Keratinocyte (primary cell): ENCODE measurements at regions not wholly inside any gene's neighbourhood (a gene's known extent, or its start where the extent isn't known, plus 50 kb on each side); places are given as distances from the start of the nearest gene placed in this dataset.

Experiments
- DNase-seq: peaks from one replicate; pipeline ENCODE4 v3.0.0-alpha.2; 2011; ENCODE audit warnings: low read depth, missing footprints, low spot score
- FAIRE-seq: peaks from 2 replicates; lab custom pipeline; 2011; peaks lifted over from hg19 to GRCh38; lab: Jason Lieb, UNC
- H2AFZ ChIP-seq: 2 replicates; pipeline ENCODE4 v1.6.0; 2012; ENCODE audit warnings: low read length, control low read depth, inconsistent platforms; ENCODE audit not compliant: control insufficient read depth
- H3K27ac ChIP-seq: 2 replicates; pipeline ENCODE4 v1.5.1; 2011; ENCODE audit warnings: low read length; ENCODE audit not compliant: control insufficient read depth, insufficient read depth
- H3K27me3 ChIP-seq: 3 replicates; pipeline ENCODE4 v1.6.0; 2011; ENCODE audit warnings: low read length; ENCODE audit not compliant: control insufficient read depth, insufficient read depth; ENCODE audit errors: extremely low read depth
- H3K36me3 ChIP-seq, 2 experiments: 2 replicates in 1 of 2; 3 replicates in 1 of 2; pipeline ENCODE4 v1.5.1; 2011; ENCODE audit warnings: low read length in 2 of 2, mild to moderate bottlenecking in 1 of 2; ENCODE audit not compliant: control insufficient read depth in 2 of 2, insufficient read depth in 2 of 2; ENCODE audit errors: extremely low read depth in 1 of 2
- H3K4me1 ChIP-seq: 3 replicates; pipeline ENCODE4 v1.5.1; 2011; ENCODE audit warnings: low read length; ENCODE audit not compliant: control insufficient read depth, insufficient read depth; ENCODE audit errors: extremely low read depth
- H3K4me2 ChIP-seq: 3 replicates; pipeline ENCODE4 v1.6.0; 2011; ENCODE audit warnings: low read depth, low read length; ENCODE audit not compliant: control insufficient read depth, insufficient read depth; ENCODE audit errors: extremely low read depth
- H3K4me3 ChIP-seq, 3 experiments: fragments of 200-600 bp in 1 of 3; sonication (generic) in 1 of 3; 2 replicates in 2 of 3; 3 replicates in 1 of 3; pipeline ENCODE4 v1.5.1; 2011 to 2016; ENCODE audit warnings: low read length in 3 of 3, mild to moderate bottlenecking in 3 of 3, control low read depth in 2 of 3, inconsistent platforms in 1 of 3, low read depth in 1 of 3, mixed read lengths in 1 of 3, mixed run types in 1 of 3, moderate library complexity in 1 of 3; ENCODE audit not compliant: control insufficient read depth in 2 of 3, insufficient read depth in 2 of 3; ENCODE audit errors: extremely low read depth in 1 of 3
- H3K79me2 ChIP-seq: 2 replicates; pipeline ENCODE4 v1.6.0; 2012; ENCODE audit warnings: low read length; ENCODE audit not compliant: control insufficient read depth, insufficient read depth
- H3K9ac ChIP-seq: 3 replicates; pipeline ENCODE4 v1.6.0; 2011; ENCODE audit warnings: low read length; ENCODE audit not compliant: control insufficient read depth, insufficient read depth; ENCODE audit errors: extremely low read depth
- H3K9me1 ChIP-seq: 3 replicates; pipeline ENCODE4 v1.6.0; 2011; ENCODE audit warnings: low read length; ENCODE audit not compliant: control insufficient read depth, insufficient read depth; ENCODE audit errors: extremely low read depth
- H3K9me3 ChIP-seq: 2 replicates; pipeline ENCODE4 v1.5.1; 2012; ENCODE audit warnings: low read depth, low read length; ENCODE audit not compliant: control insufficient read depth
- H4K20me1 ChIP-seq: 3 replicates; pipeline ENCODE4 v1.6.0; 2011; ENCODE audit warnings: low read length; ENCODE audit not compliant: control insufficient read depth, insufficient read depth; ENCODE audit errors: extremely low read depth
- EZH2 ChIP-seq: IDR thresholded peaks from one replicate; pipeline ENCODE4 v1.6.1; 2012; ENCODE audit warnings: inconsistent platforms, mild to moderate bottlenecking, low read length, moderate library complexity
- dilution Hi-C: fragments of 300-500 bp; cut with MboI; formaldehyde crosslinking; loops from one replicate; pipeline ENCODE4 v1.7.0; 2020; ENCODE audit warnings: low sequenced_read_pairs; ENCODE audit not compliant: extremely low pct_ligation_motif_present
- TF ChIP-seq, protein P1 (sequence below), 3 experiments: IDR thresholded peaks in 1 of 3; conservative IDR thresholded peaks in 1 of 3; optimal IDR thresholded peaks in 1 of 3; 2 replicates in 2 of 3; 3 replicates in 1 of 3; pipeline versions ENCODE3 to v1.5.1; 2011; ENCODE audit warnings: low read length in 3 of 3, mild to moderate bottlenecking in 3 of 3, moderate library complexity in 2 of 3, control low read depth in 1 of 3, inconsistent platforms in 1 of 3; ENCODE audit not compliant: insufficient read depth in 2 of 3; ENCODE audit errors: extremely low read depth in 1 of 3

- dilution Hi-C loops: no loop called here
- Histone ChIP-seq H4K20me1 (no peaks in the 10 kb centered on the region), H3K9me1 (no peaks in the 10 kb centered on the region), H3K4me3 (no peak overlapping the region), H3K9ac (no peak overlapping the region), H2AFZ (no peak overlapping the region), H3K27me3 (no peaks in the 10 kb centered on the region), H3K79me2 (no peaks in the 10 kb centered on the region), H3K27ac (no peak overlapping the region), H3K4me2 (no peak overlapping the region), H3K9me3 (no peaks in the 10 kb centered on the region), H3K4me1 (no peaks in the 10 kb centered on the region), H3K36me3 (no peaks in the 10 kb centered on the region)
- TF ChIP-seq EZH2: no peak
- TF ChIP-seq, protein P1, sequence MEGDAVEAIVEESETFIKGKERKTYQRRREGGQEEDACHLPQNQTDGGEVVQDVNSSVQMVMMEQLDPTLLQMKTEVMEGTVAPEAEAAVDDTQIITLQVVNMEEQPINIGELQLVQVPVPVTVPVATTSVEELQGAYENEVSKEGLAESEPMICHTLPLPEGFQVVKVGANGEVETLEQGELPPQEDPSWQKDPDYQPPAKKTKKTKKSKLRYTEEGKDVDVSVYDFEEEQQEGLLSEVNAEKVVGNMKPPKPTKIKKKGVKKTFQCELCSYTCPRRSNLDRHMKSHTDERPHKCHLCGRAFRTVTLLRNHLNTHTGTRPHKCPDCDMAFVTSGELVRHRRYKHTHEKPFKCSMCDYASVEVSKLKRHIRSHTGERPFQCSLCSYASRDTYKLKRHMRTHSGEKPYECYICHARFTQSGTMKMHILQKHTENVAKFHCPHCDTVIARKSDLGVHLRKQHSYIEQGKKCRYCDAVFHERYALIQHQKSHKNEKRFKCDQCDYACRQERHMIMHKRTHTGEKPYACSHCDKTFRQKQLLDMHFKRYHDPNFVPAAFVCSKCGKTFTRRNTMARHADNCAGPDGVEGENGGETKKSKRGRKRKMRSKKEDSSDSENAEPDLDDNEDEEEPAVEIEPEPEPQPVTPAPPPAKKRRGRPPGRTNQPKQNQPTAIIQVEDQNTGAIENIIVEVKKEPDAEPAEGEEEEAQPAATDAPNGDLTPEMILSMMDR (optimal IDR thresholded peaks at IDR 0.05 in 1 of 3, IDR thresholded peaks at IDR 0.05 in 1 of 3, conservative IDR thresholded peaks at IDR 0.05 in 1 of 3; ENCODE audit: extremely low read depth in 1 of 3, insufficient read depth in 2 of 3, low read length in 3 of 3): no peak
- FAIRE-seq (no peak), DNase-seq (no peak)
Observed at GRCh38 chr16:65218348-65218747, 96.5 kb upstream of the CDH11 start.

DNA sequence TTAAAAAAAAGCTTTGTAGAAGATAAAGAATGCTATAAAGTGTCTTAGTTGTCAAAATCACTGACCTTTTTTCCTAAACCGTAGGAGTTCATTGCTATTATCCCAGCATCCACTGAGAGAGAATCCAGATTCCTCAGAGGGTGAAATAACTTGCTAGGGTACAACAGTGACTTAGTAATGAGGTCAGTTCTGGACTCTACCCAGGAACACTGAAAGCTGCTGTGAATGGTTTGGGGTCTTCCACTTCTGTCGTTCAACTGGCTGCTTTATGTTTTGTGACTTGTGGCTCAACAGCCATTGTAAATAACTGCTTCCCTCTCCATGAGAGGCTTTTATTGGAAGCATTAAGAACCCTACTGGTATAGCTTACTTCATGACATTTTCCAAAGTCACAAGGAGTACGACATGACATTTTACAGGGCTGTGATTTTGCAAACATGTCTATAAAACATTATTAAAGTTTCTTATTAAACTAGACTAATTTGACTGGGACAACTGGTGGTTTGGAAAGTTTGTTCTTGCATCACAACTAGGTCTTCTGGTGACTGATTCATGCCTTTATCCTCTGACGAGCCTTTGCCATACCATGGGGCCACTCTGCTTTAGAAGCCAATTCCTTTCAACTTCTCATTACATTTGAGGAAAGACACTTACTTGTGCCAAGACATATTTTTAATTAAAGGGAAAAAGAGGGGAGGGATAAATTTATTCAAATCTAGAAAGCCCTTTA, 92.2 kb upstream of the CDH11 start:
- Histone ChIP-seq H3K27ac (no peak overlapping the region), H4K20me1 (no peaks in the 10 kb centered on the region), H3K36me3 (no peaks in the 10 kb centered on the region), H3K27me3 (no peaks in the 10 kb centered on the region), H3K79me2 (no peaks in the 10 kb centered on the region), H3K9me1 (no peaks in the 10 kb centered on the region), H3K4me3 (no peak overlapping the region), H3K4me2 (no peak overlapping the region), H3K9ac (no peak overlapping the region), H3K4me1 (no peaks in the 10 kb centered on the region), H2AFZ (no peak overlapping the region), H3K9me3 (no peaks in the 10 kb centered on the region)
- no peak for DNase-seq
- no peak for TF ChIP-seq EZH2
- TF ChIP-seq, protein P1 (optimal IDR thresholded peaks at IDR 0.05 in 1 of 3, IDR thresholded peaks at IDR 0.05 in 1 of 3, conservative IDR thresholded peaks at IDR 0.05 in 1 of 3; ENCODE audit: extremely low read depth in 1 of 3, insufficient read depth in 2 of 3, low read length in 3 of 3): no peak
- dilution Hi-C loops: no loop called here
- no peak for FAIRE-seq
